GM20431 (cell line): ENCODE measurements at regions not wholly inside any gene's neighbourhood (a gene's known extent, or its start where the extent isn't known, plus 50 kb on each side); places are given as distances from the start of the nearest gene placed in this dataset.

Source experiments
- in situ Hi-C: fragments of 300-500 bp; cut with MseI, MboI; formaldehyde crosslinking; loops from one replicate; pipeline ENCODE4 v1.15.0; 2020; ENCODE audit warnings: low sequenced_read_pairs; ENCODE audit not compliant: unreplicated experiment

DNA sequence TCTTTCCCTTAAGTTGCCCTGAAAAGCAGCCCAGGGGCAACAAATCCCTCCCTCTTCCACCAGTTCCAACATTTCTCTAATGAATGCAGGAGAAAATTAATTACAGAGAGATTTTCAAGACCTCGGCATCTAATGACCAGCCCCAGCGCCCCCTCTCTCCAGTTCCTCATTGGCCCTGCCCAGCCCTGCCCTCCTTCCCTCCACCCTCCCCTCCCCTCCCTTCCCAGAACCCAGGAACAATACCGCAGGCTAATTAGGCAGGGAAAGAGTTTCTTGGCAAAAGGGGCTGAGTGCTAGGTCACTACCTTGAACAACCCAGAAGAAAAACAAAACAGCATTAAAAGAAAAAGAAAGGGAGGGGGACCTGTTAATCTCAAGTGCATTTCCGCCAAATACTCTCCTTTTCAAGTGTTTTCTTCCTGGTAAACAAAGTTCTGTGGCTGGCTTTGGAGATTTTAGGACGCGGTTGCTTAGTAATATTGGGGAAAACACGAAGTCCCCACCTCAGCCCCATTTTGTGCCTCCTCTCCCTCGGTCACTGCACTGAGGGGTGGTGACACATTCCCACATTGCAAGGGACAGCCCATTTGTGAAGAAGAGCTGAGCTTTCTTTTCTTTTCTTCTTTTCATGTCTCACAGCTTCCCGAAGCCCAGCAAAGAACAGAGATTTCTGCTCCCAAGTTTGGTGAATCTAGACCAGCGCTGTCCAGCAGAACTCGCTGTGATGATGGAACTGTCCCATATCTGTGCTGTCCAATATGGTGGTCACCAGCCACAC, 215.4 kb downstream of the SOX9 start:
- in situ Hi-C loops: no loop called here

DNA sequence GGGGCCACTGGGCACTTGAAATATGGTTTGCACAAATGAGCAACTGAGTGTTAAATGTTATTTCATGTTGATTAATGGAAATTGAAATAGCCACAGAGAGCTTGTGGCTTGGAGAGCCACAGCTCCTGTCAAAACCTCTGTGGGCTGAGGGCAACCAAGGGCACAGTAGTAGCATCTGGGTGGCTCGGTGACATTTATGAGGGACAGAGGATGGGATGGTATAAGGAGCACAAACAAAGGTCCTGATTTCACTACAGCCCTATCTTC, 215.9 kb downstream of the SOX9 start:
- in situ Hi-C loops: no loop called here

DNA sequence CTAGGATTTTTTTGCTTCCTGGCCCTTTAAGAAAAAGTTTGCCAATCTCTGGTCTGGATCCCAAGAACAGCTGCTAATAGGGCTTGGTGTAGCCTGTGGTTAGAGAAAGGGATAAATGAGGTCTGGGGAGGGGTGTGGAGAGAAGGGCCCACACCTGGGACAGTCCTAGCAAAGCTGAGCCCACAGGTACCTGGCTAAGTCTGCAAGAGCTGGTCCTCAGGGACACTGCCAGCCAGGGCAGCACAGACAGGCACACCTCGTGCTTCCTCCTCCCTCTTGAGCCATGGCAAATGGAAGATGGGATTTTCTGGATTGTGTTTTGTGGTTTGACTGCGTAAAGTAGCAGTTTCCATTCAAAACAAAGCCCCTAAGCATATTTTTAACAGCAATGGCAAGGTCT, 217.5 kb downstream of the SOX9 start:
- in situ Hi-C loops: no loop called here

DNA sequence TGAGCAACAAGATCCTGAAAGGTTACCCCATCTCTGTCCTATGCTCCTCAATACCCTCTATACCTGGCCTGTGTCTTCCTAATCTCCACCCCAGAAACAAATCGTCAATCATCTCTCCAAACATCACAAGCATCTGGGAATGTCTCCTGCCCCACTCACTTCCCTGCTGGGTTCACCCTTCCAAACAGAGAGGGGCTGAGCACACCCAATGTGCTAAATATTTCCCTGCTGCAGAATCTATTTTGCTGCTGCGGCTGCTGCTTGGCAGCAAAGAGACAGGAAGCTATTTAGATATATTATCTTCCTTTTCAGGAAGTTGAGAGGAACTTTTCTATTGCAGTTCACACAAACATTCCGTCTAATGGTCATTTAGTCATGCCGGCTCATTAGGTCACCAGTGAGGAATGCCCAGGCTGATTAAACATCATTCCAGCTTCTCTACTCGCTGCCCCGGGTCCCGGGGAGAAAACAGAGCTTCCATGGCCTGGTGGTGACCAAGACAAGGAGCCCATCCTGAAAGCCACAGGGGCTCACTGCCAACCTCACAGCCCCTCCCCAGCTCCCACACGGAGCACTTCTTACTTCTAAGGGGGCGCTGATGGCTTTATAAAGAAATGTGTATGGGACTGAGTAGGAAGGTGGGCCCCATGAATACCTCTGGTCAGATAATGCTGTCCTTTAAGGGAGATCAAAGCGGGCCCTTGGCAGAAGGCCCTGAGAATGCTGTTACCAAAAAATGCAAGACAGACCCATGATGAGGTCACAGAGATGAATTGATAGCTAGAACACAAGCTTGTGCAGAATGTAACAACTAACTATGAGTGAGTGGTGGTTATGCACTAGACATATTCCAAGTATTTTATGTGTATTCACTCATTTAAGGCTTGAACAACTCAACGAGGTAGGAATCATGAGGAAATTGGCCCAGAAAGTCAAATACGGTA, 218.3 kb downstream of the SOX9 start:
- in situ Hi-C loops: no loop called here

DNA sequence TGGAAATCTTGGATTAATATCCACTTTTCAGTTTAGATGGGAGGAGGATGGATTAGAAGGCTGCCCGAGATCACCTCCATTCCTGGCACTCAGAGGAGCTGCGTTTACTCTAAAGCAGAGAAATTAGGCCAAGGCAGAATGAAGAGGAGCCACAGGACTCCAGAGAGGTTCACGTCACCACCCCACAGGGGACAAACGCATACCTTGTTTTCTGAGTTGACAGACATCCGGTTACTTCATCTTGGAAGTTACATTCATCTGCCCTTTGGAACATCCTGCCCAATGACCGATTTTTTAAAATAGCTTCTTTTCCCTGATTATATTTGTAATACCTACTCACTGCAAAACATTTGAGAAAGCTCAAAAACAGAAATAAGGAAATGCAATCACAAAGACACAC, 220.0 kb downstream of the SOX9 start:
- in situ Hi-C loops: no loop called here

DNA sequence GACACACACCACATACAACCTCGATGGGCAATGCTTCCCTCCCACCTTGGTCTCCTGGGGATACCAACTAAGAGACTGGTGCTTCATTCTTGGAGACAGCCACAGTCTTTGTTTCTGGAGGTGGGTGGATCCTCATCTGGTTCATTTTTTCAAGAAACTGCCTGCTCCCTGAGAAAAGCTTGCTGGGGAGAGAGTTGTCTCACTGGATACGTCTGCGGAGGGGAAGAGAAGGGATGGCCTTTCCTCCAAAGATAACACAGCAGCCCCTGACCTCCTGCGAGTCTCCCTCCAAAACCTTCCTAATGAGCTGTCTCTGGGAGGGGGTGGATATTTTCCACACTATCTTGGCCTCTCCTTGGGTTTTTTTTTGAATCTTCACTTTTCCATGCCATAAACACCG, 221.2 kb downstream of the SOX9 start:
- in situ Hi-C loops: no loop called here

DNA sequence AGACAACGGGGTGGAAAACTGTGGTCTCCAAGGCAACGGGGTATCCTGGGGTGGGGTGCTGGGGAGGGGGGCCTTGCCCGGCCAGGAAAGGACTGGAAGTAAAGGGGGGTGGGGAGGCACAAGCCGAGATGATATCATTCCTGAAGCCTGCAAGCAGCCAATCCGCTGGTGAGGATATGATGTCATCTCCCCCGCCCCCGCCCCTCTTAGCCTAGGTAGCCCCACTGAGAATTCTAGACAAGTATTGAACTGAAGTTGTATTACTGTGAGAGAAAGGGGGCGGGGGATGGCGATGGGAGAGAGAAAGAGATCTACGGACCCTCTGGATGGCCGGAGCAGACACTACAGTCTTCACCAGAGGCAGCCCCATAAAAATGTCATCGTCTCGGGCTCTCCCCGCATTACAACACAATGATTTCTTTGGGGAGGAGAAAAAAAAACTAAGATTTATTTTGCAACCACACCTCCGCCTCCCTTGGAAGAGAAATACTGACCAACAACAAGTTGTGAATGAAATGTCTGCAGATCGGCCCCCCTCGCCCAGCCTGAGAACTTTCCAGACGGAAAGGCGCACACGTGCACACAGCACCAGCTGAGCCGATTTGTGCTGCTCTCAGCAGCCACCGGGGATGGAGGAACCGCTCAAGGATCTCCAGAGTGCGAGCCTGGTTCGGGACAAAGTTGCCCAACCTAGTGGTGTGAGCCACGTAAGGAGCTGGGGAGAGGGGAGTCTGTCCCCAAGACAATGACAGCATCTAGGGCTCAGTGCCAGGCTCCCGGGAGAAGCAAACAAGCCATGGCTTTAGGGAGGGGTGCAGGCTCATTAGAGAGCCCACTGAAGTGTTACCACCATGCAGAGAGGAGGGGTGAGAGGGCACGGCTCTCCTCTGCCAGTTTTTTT, 222.1 kb downstream of the SOX9 start:
- in situ Hi-C loops: no loop called here

DNA sequence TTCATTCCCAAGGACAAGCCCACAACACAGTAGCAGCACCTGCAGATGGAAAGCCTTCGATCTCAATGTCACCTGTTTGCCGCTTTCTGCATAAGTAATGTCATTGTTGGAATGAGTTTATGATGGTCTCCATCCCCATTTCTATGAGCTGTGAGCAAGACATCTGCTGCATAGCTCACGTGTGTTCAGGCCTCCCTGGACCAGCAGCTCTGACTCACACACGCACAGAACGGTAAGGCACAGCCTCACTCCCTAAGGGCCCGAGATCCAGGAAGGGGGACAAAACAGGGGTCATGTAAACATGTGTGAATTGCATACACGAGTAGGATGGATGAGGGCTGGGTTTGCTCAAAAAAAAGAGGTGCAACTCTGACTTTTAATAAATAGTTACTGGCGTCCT, 223.1 kb downstream of the SOX9 start:
- in situ Hi-C loops: no loop called here

DNA sequence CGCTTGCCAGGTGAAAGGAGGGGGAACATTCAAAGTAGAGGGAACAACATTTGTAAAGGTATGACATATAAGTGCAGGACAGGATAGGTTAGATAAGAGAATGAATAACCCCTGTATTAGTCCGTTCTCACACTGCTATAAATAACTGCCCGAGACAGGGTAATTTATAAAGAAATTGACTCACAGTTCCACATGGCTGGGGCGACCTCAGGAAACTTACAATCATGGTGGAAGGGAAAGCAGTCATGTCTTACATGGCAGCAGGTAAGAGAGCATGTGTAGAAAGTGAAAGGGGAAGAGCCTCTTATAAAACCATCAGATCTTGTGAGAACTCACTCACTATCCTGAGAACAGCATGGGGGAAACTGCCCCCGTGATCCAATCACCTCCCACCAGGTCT, 223.8 kb downstream of the SOX9 start:
- in situ Hi-C loops: no loop called here

DNA sequence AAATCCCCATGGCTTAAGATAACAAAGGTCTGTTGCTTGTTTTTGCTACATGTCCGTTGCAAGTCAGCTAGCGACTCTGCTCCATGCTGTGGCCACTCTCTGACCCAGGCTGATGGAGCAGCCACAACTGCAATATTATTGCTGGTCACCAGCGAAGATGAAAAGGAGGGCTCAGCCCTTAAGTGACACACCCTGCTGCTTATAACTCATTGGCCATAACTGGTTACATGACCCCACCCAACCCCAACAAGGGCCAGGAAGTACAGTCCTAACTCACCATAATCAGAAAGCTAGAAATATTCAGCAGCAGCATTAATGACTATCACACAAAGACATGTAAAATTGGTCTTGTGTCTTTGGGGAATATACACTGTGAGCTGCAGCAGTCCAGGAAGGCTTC, 224.3 kb downstream of the SOX9 start:
- in situ Hi-C loops: no loop called here

DNA sequence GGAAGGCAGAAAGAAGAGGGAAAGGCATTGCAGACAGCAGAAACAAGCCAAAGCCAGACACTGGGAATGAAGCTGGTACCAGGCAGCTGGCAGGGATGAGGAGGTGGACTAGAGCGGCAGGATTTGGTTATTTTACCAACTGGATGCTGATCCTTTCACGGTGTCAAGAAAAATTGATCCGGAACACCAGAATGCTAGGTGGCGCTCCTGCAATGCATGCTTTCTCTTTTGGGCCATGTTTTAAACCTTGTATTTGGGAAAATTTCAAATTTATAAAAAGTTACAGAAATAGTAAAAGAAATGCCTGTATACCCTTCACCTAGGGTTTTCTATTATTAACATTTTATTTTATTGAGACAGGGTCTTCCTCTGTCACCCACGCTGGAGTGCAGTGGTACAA, 224.7 kb downstream of the SOX9 start:
- in situ Hi-C loops: no loop called here

DNA sequence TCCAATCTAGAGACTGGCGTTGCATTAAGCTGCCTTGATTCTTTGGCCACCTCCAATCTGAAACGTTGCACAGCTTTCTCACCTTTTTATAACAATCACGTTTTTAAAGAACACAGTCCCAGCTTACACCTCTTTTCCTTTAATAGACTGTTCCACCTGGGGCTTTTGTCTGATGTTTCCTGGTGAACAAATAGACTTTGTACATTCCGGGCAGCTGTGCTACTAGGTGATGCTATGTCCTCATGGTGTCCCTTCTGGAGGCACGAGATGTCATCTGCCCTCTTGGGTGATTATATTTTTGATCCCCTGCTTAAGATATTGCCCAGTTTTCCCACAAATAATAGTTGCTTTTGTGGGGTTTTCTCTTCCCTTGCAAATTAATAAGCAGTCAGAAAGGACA, 225.5 kb downstream of the SOX9 start:
- in situ Hi-C loops: no loop called here

DNA sequence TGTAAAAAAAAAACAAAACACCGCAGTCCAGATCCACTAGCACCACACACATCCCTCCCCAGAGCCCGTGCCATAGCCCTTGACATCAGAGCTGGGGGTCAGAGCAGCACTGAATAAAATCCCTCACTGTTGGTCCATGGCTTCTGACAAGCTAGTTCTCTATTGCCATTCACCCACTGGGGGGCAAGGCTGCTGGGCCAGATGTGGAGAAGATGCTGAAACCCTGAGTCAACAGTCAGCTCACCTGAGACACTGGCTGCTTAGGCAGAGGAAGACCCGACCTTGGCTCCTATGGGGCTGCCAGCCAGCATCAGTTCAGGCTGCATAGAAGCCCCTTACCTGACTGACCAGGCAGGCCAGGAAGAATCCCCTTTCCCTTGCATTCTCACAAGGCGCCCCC, 228.2 kb downstream of the SOX9 start:
- in situ Hi-C loops: no loop called here

DNA sequence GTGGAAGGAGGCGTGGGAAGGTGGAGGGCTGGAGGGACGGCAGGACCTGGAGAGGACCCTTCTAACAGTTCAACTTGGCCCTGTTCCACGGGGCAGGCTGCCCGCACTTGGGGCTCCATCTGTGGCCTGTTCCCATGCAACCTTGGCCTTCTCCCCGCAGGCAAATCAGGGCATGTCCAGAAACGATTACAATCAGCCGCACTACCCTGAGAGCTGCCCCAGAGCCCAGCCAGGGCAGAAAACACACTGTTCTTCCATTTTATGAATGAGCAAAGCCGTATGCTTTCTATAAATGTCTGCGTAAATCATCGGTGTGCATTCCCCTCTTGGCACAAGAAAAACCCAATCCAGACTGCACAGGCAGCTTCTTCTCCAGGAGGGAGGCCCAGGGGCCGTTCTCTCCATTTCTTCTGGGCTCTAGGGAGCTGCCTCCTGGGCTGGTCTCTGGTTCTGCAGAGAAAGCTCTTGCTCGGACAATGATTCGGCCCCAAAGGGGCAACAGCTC, 228.7 kb downstream of the SOX9 start:
- in situ Hi-C loops: no loop called here

DNA sequence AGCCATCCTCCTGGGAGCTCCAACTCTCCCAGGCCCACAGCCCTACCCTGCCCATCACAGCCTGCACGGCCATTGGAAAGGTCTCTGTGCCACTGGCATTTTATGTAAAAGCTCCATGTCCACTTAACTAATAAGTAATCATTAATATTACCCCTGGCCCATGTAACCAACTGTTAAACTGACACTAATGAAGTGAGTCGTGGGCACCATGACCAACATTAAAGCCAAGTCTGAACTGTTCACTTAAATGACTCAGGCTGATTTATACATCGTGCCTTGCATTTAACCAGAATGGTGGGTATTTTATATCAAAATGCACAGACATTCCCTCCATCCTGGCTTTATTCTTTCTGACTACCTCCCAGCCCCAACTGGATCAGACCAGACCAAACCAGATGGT, 229.3 kb downstream of the SOX9 start:
- in situ Hi-C loops: no loop called here

DNA sequence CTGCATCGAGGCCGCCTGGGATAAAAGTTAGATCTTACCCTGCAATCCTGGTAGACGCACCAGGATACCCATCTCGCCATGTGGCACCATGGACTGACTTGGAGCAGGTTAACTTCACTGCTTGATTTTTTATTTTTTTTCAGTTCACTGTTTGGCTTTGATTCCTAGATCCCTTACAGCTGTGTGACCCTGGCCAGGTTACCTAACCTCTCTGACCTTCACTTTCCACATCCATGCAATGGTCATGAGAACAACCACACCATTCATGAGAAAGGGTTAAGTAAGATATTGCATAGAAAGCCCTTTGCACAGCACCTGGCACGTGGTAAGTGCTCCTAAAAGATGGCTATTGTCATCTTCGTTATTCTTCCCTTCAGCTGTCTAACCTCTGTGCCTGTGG, 230.5 kb downstream of the SOX9 start:
- in situ Hi-C loops: no loop called here

DNA sequence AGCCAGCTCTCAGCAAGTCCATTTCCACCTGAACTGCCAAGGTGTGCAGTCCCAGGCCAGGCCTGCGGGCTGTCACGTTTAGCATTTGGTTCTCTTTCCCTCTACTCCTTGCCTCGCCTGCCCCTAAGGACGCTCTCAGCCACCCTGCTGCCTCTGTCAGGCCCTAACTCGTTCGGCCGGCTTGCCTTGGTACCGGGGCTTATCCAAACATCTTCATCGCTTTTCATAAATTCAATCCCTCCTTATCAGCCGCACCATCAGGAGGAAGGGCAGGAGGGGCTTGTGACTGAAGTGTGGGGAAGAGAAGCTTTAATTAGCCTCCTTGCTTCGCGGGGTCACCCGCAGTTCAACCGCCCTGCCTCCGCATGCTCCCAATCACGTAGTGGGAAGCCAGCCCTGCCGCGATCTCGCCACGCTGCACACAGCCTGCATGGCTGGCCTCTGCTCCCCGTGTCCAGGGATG, 231.1 kb downstream of the SOX9 start:
- in situ Hi-C loops: no loop called here

DNA sequence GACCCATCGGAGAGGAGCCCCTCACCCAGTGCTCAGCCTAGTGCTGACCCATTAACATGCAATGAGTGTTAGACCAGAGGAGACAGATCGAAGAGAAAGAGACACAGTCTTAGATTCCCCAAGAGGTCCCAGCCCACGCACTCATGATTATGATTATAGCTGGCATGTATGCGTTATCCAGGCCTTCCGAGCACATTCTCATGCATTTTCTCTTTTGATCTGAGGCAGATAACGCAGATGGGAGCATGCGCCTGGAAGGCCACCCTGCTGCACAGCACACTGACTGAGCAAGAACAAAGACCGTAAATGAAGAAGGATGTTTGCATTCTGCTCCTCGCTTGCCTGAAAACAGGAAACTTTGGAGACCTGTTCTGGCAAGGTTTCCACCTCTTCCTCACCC, 232.7 kb downstream of the SOX9 start:
- in situ Hi-C loops: no loop called here

DNA sequence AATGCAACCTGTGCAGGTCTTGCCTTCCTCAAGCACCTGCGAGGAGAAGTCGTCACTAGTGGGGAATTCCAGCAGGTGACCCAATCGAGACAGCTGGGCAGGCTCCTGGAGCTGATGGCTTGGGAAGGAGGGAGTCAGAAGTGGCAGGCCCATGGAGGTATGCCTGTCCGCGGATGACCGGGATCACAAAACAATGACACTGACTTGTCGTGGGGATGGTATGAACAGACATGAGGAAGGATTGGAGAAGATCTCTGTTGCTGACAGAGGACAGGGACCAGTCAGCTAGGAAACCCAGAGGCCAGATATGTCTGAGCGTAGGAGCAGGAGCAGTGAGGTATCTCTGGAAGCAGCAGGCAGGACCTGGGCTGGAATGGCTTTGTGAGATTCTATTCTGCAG, 233.3 kb downstream of the SOX9 start:
- in situ Hi-C loops: no loop called here

DNA sequence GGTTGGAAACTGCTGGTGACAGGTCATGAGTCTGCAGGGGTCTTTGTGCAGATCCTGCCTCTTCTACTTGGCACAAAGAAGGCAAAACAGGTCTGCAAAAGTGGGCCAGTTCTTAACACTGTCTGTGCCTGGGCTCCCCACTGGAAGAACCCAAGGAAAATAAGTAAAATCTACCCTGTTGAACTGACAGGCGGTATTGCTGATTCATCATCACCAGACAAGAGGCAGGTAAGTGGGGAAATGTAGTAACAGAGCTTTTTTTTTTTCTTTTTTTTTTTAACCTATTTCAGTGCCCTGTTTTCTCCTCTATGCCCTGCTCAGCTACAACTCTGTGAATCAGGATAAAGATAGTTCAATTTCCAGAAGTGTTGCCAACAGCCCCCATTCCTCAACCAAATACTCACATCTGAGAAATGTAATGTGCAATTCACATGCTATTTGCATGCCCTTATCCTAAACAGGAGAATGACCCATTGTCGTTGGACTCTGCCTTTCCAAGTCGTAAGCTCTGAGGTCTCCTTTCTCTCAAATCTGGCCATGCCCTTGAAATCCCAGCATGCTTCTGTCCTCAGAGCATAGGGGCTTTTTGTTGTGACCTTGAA, 237.0 kb downstream of the SOX9 start:
- in situ Hi-C loops: no loop called here
